GM21515 (cell line): ENCODE measurements at regions not wholly inside any gene's neighbourhood (a gene's known extent, or its start where the extent isn't known, plus 50 kb on each side); places are given as distances from the start of the nearest gene placed in this dataset.
A peak's percentile ranks its signal among the peaks of the same experiment; 100 is the strongest.

Experiments
- ATAC-seq: cut with Tn5 transposase; IDR thresholded peaks from one replicate; pipeline ENCODE4 v1.9.1; 2021; ENCODE audit not compliant: unreplicated experiment

DNA sequence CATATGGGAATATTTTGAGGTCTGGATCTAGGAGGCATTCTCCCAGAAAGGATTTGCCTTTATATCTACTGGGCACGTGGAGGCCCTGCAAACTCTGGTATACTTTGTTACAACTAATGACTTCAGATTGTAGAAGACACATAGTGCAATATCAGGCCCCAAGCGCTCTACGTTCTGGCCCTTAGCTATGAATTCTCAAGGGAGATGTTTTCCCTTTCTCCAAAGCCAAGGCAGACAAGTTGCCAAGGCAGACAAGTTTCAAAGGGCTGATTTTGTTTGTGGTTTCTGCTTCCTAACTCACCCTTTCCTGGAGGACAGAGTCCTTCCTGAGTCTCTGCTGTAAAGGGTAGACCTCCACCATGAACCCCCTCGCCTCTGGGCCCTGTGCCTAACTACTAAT lies 99.4 kb upstream of the CTTNBP2 start:
- ATAC-seq = no peak

DNA sequence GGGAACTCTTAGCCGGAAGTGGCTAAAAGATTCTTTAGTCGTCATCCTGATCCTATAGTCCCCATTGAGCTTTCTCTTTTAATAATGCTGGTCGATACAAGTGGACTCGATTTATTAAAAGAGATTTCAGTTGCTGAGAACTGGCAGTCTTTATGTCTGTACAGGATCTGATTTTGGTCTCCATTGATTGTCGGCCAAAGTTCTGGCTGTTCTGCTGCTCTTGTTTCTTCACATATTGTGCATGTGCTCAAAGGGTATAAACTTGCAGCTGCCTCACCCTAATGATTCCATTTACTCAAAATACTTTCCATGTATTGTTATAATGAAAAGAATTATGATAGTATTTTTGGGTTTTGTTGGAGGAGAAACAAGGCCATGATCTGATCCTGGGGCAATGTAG lies 100.7 kb upstream of the CTTNBP2 start:
- ATAC-seq = no peak

DNA sequence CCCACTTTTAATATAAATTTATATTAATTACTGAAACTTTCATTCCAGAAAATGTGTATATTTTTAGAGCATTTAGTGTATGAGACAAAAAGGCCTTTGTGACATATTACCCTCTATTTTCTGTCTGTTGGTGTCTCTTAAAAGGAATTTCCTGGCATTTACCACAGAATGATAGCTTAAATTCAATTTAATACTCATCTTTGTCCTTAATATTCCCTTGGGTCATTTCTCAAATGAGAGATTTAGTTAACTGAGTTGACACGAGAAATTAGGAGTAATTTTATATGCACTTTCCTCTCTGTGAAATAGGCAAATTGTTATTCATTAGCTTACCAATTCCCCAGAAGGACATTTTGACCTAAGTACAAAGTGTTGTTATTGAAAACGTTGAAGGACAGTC lies 101.7 kb upstream of the CTTNBP2 start:
- ATAC-seq = no peak

DNA sequence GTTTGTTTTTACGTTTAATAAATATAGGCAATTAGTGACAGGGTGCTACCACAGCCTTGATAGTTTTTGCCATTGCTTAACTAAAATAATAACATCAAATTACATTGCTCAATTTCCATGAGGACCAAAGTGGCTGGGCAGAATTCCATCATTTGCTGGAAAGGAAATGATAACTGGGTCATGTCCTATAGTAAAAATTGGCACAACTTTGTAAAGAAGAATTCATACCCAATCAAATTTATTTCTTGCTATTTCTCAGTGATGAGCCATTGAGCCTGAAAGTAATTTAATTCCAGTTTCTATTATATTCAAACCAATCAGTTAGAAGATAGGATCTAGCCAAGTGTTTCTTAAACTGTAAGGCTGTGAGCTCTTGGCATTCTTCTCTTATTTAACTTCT lies 102.2 kb upstream of the CTTNBP2 start:
- ATAC-seq = no peak

DNA sequence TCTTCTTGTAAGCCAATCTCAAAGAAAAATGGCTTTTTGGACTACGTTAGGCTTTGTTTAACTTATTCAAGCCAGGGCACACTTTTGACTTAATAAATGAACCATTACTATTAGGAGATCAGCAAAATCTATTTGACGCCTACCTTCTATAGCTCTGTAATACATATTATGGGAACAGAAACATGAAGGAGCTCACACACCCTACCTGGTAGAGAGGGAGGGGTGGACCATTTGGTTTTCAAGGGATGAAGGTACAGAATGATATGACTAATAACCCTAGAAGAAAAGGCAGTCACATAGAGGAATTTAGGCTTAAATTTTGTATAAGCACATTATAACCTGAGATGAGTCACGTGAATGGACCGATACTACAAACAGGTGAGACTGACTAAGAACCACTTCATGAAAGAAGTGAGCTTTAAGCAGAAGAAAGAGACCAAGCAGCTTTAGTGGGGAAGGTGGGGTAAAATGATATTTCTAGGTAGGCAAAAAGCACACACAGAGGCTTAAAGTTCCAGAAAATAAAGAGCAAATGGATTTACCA lies 106.8 kb upstream of the CTTNBP2 start:
- no peak for ATAC-seq

DNA sequence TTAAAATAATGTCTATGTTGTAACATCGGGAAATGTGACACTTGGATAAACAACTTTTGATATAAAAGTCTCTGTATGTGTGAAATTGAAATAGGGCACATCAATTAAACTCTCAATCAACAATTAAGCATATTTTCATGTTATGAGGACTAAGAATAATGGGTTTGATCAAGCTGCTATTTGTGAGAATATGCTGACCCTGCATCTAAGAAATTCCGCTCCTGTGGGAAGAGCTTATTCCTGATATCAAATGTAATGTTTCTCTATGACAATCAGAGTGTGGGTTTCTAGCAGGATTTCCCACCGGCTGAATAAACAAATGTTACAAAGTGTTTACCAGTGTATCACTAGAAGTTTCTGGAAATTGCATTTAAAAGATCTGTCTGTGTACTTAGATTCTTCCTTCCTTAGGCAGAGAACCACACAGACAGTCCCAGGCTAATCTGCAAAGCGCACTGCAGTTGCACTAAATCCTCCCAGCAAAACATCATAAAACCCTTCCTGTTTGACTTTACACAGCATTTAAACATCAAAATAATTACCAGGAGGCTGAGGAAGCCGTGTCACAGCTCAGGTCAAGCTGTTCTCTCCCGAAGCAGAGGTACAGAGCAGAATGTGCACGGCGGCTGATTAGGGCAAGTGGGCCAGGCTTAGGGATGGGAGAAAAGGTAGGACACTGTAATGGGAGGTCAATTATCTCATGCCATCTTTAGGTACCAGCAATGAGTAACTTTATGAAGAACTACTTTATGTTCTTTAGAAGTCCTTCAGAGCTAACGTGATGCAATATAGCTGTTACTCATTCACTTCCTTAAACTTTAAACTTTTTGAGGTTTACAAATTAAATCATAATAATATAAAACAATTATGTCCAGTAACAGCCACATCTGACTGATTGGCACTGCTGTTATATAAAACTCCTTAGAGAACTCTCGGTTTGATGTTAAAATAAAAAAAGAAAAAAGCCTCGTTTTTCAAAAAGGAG lies 109.1 kb upstream of the CTTNBP2 start:
- ATAC-seq = no peak

DNA sequence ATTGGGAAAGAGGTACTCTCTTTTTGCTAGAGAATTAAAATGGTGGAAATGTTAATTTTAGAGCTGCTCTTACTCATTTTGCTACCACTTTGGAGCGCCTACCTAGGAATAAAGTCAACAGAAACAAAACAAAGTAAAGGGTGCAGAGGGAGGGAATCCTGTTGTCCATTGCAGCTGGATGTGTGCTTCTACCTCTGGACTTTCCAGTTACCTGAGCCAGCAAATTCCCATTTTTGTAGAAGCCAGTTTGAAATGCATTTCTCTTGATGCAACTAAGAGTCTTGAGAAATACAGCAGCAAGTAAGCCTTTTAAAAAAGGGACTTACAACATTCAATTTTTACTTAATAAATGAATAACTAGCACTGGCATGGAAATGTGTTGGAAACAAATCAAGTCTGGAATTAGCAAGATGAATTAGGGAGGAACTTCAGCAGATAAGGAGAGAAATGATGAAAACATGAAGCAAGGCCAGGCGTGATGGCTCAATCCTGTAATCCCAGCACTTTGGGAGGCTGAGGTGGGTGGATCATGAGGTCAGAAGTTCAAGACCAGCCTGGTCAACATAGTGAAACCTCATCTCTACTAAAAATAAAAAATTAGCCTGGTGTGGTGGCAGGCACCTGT lies 113.5 kb upstream of the CTTNBP2 start:
- ATAC-seq = no peak

DNA sequence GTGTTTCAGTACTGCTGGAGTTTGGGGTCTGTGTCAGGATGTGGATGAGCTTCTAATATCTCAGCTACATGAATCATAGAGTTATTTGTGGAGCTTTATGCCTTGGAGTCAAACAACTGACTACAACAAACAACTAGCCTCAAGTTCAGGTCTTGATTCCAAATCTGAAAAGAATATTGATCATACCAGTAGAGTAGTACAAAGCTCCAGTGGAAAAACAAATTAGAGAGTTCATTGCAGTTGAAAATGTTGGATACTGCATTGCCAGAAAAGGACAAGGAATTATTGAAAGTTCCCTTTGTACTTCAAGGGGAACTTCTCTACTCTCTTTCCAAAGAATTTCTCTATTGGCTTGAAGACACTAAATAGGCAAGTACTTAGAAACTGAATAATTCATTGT lies 117.6 kb upstream of the CTTNBP2 start:
- ATAC-seq = no peak

DNA sequence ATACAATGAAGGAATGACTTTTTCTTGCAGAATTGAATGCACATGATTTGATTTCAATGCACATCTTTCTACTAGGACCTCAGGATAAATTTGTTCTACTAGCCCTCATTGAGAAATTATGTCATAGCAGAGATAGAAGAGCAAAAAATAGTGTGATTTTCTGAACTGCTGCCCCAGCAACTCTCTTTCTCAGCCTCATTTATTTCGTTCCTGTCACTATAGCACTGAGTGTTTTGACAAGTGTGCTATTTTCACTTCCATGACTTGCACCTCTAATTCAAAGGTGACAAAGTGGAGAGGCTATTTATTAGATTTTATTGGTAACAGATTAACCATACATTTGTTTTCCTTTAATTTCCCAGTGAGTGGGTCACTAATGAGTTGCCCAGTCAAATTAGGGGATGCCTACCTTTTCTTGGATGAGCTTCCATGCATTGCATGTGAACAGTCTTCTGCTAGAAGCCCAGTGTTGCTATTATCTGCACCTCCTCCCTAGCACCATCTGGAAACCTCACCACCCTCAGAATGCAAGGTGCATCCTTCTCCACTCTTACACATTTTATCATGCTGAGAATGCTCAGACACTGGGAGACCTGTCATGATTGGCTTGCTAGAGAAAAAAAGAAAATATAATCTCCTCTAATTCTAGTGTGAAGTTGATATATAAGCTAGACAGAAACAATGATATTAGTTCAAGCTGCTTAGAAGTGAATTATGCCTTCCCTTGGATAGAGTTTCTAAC lies 119.6 kb upstream of the CTTNBP2 start:
- ATAC-seq = no peak

DNA sequence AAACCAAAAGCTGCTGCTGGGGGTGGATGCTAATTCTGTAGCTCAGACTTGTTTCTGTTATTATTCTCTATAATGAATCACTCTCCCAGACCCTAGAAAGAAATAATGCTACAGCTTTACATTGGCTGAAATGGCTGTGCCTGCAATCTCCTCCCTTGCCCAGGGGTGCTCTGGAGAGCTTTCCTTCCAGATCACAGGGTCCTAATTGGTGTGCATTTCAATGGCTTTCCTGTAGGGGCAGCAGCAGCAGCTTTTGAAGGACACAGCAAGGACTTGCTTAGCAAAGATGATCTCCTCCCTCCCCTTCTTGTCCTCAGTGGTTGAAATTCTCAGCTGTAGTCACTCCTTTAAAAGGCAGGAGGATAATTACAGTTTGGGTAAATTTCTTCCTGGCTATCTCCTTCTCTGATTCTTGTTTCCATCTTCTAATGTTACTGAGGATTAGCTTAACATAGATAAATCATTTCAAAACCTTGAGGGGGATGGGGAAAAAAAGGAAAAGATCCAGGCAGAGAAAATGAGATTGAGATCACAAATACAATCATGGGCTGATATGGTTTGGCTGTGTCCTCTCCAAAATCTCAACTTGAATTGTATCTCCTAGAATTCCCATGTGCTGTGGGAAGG lies 120.2 kb upstream of the CTTNBP2 start:
- ATAC-seq = peak; percentile 94

DNA sequence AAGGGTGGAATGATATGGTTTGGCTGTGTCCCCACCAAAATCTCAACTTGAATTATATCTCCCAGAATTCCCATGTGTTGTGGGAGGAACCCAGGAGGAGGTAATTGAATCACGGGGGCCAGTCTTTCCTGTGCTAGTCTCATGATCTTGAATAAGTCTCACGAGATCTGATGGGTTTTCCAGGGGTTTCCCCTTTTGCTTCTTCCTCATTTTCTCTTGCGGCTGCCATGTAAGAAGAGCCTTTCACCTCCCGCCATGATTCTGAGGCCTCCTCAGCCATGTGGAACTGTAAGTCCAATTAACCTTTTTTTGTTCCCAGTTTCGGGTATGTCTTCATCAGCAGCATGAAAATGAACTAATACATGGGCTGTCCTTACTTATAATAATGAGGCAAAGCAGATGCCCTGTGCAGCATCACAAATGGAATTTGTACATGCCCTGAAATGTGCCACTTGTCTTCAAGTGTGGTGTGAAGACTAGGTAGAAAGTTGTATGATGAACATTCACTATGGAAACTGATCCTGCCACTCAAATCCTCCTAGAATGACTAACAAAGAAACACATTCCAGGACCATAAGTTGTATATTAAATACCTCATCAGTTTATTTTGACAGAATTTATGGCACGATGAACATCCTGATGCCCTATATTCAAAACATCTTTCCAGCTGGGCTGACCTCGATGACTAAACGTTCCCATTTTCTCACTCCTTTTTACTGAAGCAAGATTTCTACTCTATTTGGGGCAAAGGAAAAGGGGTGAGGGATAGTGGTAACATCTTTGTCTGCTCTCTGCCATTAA lies 122.8 kb upstream of the CTTNBP2 start:
- ATAC-seq = no peak

DNA sequence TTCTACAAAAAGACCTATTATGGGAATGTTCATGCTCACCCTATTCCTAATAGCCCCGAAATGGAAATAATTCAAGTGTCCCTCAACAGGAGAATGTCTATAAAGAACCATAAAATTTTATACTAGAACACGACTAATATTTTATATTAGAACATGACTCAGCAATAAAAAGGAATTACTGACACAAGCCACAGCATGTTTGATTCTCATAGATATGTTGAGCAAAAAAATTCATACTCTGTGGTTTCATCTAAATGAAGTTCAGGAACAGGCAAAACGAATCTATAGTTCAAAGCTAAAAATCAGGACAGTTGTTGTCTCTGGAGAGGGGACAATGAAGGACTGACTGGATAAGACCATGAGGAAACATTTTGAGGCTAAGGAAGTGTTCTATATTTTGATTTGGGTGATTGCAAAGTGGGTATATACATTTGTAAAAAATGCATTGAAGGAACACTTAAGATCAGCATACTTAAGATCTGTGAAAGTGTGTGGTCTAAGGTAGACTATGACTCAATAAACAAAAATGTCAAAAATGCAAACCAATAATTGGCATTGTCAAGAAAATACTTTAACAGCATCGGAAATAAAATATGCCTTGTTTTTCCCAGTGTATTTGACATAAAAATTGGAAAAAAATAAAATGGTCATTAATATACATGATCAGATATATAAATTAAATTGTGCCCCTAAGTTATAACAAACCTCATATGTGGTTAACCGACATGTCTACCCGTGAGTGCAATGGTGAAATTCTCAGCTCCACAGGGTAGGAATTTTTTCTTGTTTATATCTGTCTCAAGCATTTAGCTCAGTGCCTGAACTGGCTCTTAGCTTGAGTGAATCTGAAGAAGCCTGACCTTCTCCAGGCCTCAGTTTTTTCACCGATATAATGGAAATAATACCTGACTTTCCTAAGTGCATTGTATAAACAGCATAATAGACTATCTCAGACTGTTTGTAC lies 124.9 kb upstream of the CTTNBP2 start:
- ATAC-seq = no peak

DNA sequence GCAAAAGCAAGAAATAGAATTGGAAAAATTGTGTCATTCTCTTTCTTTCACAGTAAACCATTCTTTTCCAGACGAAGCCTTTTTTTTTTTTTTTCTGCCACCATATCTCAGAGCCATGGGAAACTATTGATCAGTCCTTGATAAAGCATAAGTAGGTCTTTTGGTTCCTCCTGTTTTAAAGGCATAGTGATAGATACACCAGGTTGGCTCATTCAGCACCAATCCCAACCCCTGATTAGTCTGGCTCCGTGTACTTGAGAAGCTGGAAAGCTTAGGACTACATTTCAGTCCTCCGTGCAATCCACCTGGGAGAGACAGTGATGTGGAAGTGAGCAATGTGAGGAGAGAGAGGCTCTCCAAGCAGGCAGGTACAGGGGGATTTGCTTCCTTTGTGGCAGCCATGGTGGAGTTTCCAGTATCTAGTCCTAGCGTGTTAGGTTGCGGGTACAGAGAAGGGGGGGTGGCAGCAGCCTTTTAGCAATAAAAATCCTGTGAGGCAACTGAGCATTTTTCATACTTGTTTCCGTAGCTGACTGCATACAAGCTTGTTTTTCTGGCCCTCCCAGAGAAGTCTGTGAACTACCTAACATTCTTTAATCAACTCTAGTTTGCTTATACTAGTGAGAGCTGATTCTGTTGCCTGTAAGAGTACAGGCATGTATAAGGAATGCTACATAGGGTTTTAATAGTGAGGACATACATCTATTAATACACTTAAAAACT lies 127.4 kb upstream of the CTTNBP2 start:
- ATAC-seq = no peak

DNA sequence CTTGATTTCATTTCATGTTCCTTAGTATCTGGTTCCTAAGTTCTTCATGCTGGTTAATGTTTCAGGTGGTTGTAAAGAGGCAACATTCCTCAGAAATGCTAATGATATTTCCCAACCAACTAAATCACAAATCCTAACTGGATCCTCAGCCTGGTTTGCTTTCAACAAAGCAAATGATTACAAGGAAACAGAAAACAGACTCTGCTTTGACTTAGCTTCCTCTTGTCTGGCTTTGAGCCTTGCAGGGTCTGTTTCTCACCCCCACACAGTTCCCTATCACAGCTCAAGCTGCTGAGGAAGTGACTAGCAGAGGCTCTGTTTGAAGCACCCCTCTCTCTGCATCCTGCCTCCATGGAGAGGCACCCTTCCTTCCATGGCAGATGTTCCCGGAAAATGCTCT lies 130.2 kb upstream of the CTTNBP2 start:
- no peak for ATAC-seq

DNA sequence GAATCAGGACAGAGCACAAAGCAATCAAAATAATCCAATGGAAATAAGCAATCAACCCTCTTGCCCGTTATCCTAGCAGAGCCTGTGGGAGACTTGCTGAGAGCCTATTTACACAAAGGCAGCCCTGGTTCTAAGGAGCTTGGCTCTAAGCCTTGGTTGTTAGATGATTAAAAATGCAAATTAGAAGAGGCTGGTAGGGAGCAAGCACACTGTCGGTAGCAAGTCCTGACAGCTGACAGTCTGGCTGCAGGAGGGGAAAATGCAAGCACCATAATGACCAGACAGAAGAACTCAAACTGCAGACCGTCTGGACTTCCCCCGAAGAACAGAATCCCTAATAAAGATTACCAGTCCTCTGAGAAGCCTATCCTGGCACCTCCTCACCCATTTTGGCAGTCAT lies 131.8 kb upstream of the CTTNBP2 start:
- no peak for ATAC-seq

DNA sequence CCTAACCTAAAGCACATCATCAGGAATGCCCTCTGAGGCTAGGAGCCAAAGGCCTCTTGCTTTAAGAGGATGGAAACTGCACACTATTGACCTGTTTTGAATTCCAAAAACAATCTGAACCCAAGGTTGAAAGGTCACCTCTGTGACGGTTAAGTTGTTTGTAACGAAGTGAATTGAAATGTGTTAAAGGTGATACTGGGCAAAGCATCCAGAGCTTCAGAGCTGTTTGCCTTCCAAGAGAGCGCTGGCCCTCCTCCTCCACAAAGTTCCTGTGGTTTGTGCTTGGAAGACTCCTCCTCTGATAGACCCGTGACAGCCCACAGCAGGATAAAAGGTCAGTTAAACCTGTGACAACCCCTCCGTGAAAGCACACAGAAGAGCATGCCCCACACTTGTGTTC lies 133.7 kb upstream of the CTTNBP2 start:
- ATAC-seq = no peak

DNA sequence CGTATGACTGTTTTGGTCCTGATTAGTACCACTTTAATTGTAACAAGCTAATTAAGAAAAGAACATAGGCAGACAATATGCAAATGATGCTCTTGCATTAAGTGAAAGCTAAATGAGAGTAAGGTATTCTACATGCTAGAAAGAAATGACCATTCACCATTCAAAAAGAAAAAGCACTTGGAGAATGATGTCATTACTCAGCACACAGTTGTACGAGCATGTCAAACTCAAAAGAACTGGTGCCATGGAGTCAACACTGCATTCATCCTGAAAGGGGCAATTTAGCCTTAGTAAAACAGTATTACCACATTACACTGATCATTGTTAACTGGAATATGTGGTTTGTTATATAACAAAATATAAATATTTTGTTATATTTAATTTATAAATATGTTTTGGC lies 136.2 kb upstream of the CTTNBP2 start:
- no peak for ATAC-seq

DNA sequence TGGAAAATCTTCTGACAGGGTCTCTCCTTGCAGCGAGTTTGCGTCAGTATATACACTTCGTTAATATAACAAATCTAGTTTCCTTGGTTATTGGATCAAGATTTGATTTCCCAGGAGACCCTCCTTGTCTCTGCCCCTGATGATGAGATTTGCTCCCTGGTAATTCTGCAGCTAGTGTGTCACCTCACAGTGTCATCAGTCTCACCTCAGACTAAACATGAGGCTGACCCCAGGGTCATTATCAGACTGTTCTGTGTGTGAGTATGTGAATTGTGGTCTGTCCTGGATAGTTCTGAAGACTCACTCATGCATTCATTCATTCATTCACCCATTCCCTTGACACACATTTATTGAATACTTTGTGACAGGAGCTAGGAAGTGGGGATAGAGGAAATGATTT lies 138.4 kb upstream of the CTTNBP2 start:
- ATAC-seq = no peak
